GM12891 (cell line): ENCODE measurements at regions not wholly inside any gene's neighbourhood (a gene's known extent, or its start where the extent isn't known, plus 50 kb on each side); places are given as distances from the start of the nearest gene placed in this dataset.

Experiments
- PAX5 ChIP-seq: IDR thresholded peaks from 2 replicates; pipeline ENCODE4 v1.6.1; 2011; ENCODE audit warnings: low read length, moderate library complexity, mild to moderate bottlenecking; ENCODE audit not compliant: insufficient read depth, severe bottlenecking
- POLR2A ChIP-seq: IDR thresholded peaks from 2 replicates; pipeline ENCODE4 v1.6.1; 2011; ENCODE audit warnings: low read depth, low read length, control low read depth
- POLR2AphosphoS5 ChIP-seq: IDR thresholded peaks from 2 replicates; pipeline ENCODE4 v1.6.1; 2011; ENCODE audit warnings: low read depth, low read length, control low read depth
- POU2F2 ChIP-seq: IDR thresholded peaks from 2 replicates; pipeline ENCODE4 v1.6.1; 2011; ENCODE audit warnings: low read depth, mild to moderate bottlenecking, control low read depth, low read length, moderate library complexity
- SPI1 ChIP-seq: IDR thresholded peaks from 2 replicates; pipeline ENCODE4 v1.6.1; 2011; ENCODE audit warnings: low read depth, low read length, control low read depth
- TAF1 ChIP-seq: IDR thresholded peaks from 2 replicates; pipeline ENCODE4 v1.6.1; 2011; ENCODE audit warnings: low read depth, low read length, control low read depth

- TF ChIP-seq POLR2A (no peak), POLR2AphosphoS5 (no peak), POU2F2 (no peak), TAF1 (no peak), SPI1 (no peak), PAX5 (no peak)
Observed at GRCh38 chr3:77859156-77859555, 819.3 kb downstream of the ROBO2 start.
